ENCODE measurements at regions not wholly inside any gene's neighbourhood (a gene's known extent, or its start where the extent isn't known, plus 50 kb on each side); places are given as distances from the start of the nearest gene placed in this dataset.

GRCh38 chr10:126842836-126843235, 62.4 kb upstream of the DOCK1 start:
- DNase-seq (ENCODE audit: low read depth in 2 of 2): no peak
- TF ChIP-seq CTCF (IDR thresholded peaks at IDR 0.05; ENCODE audit: low read depth, low read length): no peak
- H3K4me3 ChIP-seq (replicated peaks in 1 of 2; ENCODE audit: low read depth in 2 of 2, low read length in 2 of 2): no peak overlapping the region

- no peak for DNase-seq (ENCODE audit: low read depth in 2 of 2)
- TF ChIP-seq CTCF (IDR thresholded peaks at IDR 0.05; ENCODE audit: low read depth, low read length): no peak
- H3K4me3 ChIP-seq (replicated peaks in 1 of 2; ENCODE audit: low read depth in 2 of 2, low read length in 2 of 2): no peak overlapping the region
Measured at GRCh38 chr10:126843299-126843934, 61.8 kb upstream of the DOCK1 start.

GRCh38 chr10:126844406-126844805, 60.8 kb upstream of the DOCK1 start:
- no peak for TF ChIP-seq CTCF (IDR thresholded peaks at IDR 0.05; ENCODE audit: low read depth, low read length)
- DNase-seq (ENCODE audit: low read depth in 2 of 2): peak; percentile 21 to 32
- no peak overlapping the region for H3K4me3 ChIP-seq (replicated peaks in 1 of 2; ENCODE audit: low read depth in 2 of 2, low read length in 2 of 2)

- TF ChIP-seq CTCF (IDR thresholded peaks at IDR 0.05; ENCODE audit: low read depth, low read length): no peak
- DNase-seq (ENCODE audit: low read depth in 2 of 2): no peak
- H3K4me3 ChIP-seq (replicated peaks in 1 of 2; ENCODE audit: low read depth in 2 of 2, low read length in 2 of 2): no peak overlapping the region
Measured at GRCh38 chr10:126846469-126846868, 58.8 kb upstream of the DOCK1 start.

- DNase-seq (ENCODE audit: low read depth in 2 of 2): no peak
- peak; percentile 6 for TF ChIP-seq CTCF (IDR thresholded peaks at IDR 0.05; ENCODE audit: low read depth, low read length)
- H3K4me3 ChIP-seq (replicated peaks in 1 of 2; ENCODE audit: low read depth in 2 of 2, low read length in 2 of 2): no peak overlapping the region
Measured at GRCh38 chr10:126846959-126847358, 58.3 kb upstream of the DOCK1 start.

GRCh38 chr10:126847666-126848065, 57.6 kb upstream of the DOCK1 start:
- TF ChIP-seq CTCF (IDR thresholded peaks at IDR 0.05; ENCODE audit: low read depth, low read length): no peak
- H3K4me3 ChIP-seq (replicated peaks in 1 of 2; ENCODE audit: low read depth in 2 of 2, low read length in 2 of 2): no peak overlapping the region
- DNase-seq (ENCODE audit: low read depth in 2 of 2): no peak

- no peak for TF ChIP-seq CTCF (IDR thresholded peaks at IDR 0.05; ENCODE audit: low read depth, low read length)
- no peak overlapping the region for H3K4me3 ChIP-seq (replicated peaks in 1 of 2; ENCODE audit: low read depth in 2 of 2, low read length in 2 of 2)
- DNase-seq (ENCODE audit: low read depth in 2 of 2): no peak
Measured at GRCh38 chr10:126849646-126850045, 55.6 kb upstream of the DOCK1 start.

Measured in cardiac fibroblast (primary cell).